ENCODE measurements at regions not wholly inside any gene's neighbourhood (a gene's known extent, or its start where the extent isn't known, plus 50 kb on each side); places are given as distances from the start of the nearest gene placed in this dataset.
A peak's percentile ranks its signal among the peaks of the same experiment; 100 is the strongest.

DNA sequence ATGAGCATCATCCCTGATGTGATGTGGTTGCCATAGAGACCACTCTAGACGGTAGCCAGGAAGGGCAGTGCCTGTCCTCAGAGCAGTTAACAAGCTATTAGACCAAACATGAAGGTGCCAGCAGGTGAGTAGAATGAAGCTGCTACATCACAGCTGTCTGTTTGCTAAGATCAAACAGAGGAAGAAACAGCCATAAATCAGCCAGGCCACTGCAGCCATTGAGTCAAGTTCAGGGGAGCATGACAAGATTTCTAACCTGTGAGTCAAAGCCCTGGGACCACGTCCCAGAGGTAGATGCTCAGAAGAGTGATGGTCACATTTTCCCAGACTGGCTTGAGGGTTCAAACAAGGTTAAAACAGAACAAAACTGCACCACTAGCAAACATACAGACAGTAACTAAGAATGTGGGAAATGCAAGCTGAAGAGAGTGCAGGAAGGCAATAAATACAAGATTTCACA, 450.6 kb upstream of the DAB1 start:
- no peak for DNase-seq (ENCODE audit: low read depth in 2 of 2)

GRCh38 chr1:57872913-57873312, 449.1 kb upstream of the DAB1 start:
- DNase-seq (ENCODE audit: low read depth in 2 of 2), result no peak

DNA sequence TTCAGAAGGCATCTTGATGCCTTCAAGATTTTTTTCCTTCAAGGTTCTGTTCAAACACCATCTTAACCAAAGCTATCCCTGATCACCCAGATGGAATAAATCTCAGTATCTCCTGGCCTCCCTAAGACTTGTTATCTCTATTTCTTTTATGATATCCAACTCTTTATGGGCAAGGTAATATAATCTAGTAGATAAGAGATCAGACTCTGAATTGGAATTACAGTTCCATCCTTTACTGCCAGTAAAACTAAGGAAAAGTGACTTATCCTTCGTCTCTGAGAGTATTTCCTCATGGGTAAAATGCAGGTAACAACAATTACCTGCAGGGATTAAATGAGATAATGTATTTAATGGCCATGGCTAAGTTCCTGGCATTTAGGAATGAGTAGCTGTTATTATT, 445.0 kb upstream of the DAB1 start:
- DNase-seq (ENCODE audit: low read depth in 2 of 2), result no peak

DNA sequence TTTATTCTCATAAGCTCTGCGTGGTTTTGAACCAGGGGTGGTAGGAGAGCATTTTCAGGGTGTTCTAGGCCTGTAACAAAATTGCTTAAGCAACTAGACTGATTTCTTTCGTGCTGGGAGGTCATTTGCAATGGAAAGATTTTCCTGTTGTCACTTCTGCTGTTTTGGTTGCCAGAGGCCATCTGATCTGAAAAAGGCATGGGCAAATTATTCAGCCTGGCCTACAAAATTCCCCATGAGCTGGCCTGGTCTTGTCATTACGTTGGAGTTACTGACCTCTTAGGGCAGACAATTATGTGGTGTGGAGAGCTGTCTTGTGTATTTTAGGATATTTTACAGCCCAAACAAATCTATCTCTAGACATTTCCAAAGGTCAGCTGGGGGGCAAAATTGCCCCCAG, 444.4 kb upstream of the DAB1 start:
- no peak for DNase-seq (ENCODE audit: low read depth in 2 of 2)

- no peak for DNase-seq (ENCODE audit: low read depth in 2 of 2)
Observed at GRCh38 chr1:57866998-57867397, 443.1 kb upstream of the DAB1 start.

- no peak for DNase-seq (ENCODE audit: low read depth in 2 of 2)
Observed at GRCh38 chr1:57860931-57861565, 437.2 kb upstream of the DAB1 start.

GRCh38 chr1:57860325-57860724, 436.5 kb upstream of the DAB1 start:
- DNase-seq (ENCODE audit: low read depth in 2 of 2), result no peak

- no peak for DNase-seq (ENCODE audit: low read depth in 2 of 2)
Observed at GRCh38 chr1:57858740-57859139, 434.9 kb upstream of the DAB1 start.

DNA sequence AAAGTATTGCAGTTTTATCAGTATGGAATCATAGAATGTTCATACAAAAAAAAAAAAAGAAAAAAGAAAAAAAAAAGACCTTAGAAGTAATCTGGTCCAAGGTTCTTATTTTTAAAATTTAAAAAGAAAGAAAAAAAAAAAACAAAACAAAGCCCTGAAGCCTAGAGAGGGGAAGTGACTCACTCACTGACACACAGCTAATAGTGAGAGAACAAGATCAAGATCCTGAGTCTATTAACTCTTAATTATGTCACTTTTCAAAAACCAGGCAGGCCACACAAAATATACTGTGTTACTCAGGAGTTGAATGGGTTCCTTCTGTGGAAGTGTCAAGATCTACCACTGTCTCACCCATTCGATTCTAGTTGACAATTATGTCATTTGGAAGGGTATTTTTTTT, 433.9 kb upstream of the DAB1 start:
- DNase-seq (ENCODE audit: low read depth in 2 of 2), result no peak

GRCh38 chr1:57854436-57854835, 430.6 kb upstream of the DAB1 start:
- no peak for DNase-seq (ENCODE audit: low read depth in 2 of 2)

DNA sequence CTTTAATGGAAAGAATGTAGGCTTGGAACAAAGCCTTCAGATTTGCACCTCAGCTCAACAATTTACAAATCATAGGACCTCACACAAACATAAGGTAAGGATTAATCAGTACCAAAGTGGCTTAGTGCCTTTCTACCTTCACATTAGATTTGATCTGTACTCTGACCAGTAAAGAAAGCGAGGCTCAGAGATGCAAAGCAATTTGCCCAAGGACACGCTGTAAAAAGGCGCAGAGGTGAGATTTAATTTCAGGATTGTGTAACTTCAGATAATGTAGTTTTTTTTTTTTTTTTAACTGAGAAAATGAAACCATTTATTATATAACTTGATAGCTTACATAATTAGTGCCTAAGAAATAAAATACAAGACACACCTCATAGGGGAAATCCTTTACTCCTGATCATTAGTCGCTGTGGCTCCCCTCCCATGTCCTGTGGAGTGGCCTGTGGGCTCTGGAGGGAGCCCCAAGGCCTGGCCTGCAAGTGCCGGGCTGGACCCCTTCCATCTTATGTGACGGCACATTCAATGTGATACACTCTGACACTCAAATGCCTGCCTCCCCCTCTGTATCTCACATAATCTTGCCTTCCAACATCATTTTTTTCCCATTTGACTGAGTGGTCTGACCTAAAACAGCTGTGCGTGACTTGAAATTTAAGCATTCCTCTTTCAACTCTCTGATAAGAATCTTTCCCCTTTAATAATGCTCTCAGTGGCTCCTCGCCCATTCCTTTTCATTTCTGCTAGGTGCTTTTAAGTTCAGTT, 426.5 kb upstream of the DAB1 start:
- DNase-seq (ENCODE audit: low read depth in 2 of 2), result no peak

- DNase-seq (ENCODE audit: low read depth in 2 of 2), result no peak
Observed at GRCh38 chr1:57848406-57848805, 424.5 kb upstream of the DAB1 start.

GRCh38 chr1:57845041-57845440, 421.2 kb upstream of the DAB1 start:
- peak in 1 of 2 experiments; percentile 36 for DNase-seq (ENCODE audit: low read depth in 2 of 2)

GRCh38 chr1:57844382-57844980, 420.6 kb upstream of the DAB1 start:
- DNase-seq (ENCODE audit: low read depth in 2 of 2), result no peak

DNA sequence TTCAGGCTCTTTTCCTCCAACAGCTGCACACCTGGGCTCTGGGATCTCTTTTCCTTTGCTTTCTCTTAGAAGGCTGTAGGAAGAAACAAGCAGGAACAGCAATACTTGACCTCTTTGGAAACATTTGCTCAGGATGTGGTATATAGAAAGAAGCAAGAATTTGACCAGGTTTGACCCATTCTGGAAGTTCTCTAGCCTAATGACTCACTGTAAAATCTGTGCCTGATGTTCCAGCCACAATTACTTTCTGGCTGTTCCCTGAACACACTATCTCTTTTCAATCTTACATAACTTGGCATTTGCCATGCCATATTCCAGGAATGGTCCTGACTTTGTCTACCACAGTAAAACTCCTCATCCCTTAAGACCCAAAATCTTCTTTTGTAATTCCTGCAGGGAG, 419.9 kb upstream of the DAB1 start:
- DNase-seq (ENCODE audit: low read depth in 2 of 2), result peak in 1 of 2 experiments; percentile 31

GRCh38 chr1:57839526-57839925, 415.7 kb upstream of the DAB1 start:
- DNase-seq (ENCODE audit: low read depth in 2 of 2), result no peak

DNA sequence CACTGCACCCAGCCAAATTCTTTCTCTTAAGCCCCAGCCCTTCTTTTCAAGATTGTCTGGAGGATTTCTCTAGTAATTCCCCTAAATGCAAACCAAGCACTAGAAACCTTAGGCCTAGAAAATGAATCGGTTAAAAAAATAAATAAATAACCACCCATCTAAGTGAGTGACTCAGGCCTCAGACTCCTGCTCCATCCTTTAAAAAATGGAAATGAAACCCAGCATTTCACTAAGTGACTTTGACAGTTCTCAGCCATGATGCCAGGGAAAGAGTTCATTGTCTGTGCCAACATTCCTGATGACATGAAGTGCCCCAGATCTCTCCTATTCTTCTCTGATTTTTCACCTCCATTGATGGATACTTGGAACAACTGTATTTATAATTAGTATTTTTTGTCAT, 415.2 kb upstream of the DAB1 start:
- DNase-seq (ENCODE audit: low read depth in 2 of 2), result no peak

DNA sequence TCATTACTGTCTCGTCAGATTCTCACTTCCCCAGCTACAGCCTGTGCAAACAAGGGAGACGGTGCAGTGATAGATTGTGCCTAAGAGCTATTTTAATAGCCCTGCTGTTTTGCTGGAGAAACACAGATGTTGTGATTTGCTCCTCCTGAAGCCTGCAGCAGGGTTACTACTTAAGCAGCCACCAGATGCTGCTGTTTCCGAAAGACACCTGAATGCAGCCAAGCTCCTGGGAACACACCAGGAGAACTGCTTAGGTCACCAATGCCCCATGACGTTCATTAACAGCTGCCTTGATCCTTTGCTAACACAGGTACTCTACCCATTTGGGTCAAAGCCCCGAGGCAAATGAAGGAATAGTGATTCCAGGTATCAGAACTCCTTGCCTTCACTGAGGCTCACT, 411.8 kb upstream of the DAB1 start:
- DNase-seq (ENCODE audit: low read depth in 2 of 2), result no peak

DNA sequence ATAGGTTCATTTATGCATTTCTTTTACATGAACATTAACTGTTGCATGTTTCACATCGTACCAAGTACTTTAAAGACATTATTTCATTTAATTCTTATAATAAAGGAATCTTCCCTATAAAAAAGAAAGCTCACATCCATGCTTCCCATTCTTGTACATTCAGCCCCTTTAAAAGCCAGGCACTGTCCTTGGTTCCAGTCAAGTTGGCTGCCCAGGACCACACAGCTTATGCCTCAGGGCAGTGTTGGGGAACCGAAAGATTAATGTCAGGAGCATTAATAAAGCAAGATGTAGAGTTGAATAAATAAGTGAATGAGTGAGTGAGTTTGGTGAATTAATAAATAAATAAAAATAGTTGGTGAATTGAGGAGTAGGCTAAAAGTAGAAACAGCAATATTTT, 409.4 kb upstream of the DAB1 start:
- no peak for DNase-seq (ENCODE audit: low read depth in 2 of 2)

GRCh38 chr1:57832612-57833011, 408.8 kb upstream of the DAB1 start:
- DNase-seq (ENCODE audit: low read depth in 2 of 2), result no peak

DNA sequence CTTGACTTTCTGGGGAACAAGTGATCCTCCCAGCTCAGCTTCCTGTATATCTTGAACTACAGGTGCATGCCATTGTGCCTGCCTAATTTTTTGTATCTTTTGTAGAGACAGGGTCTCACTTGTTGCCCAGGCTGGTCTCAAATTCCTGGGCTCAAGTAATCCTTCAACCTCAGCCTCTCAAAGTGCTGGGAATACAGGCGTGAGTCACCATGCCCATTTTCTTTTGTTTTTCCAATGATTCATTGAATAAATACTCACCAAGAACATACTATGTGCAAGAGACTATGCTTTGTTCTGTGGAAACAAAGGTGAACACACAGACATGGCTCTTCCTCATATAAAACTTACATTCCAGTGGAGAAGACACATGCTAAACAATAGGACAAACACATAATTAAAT, 407.8 kb upstream of the DAB1 start:
- no peak for DNase-seq (ENCODE audit: low read depth in 2 of 2)

- no peak for DNase-seq (ENCODE audit: low read depth in 2 of 2)
Observed at GRCh38 chr1:57826535-57826934, 402.7 kb upstream of the DAB1 start.

GRCh38 chr1:57824535-57824934, 400.7 kb upstream of the DAB1 start:
- DNase-seq (ENCODE audit: low read depth in 2 of 2), result no peak
